ENCODE measurements at regions not wholly inside any gene's neighbourhood (a gene's known extent, or its start where the extent isn't known, plus 50 kb on each side); places are given as distances from the start of the nearest gene placed in this dataset.

- intact Hi-C loops (cut with DNase I): no loop called here
- H3K4me1 ChIP-seq: no peaks in the 10 kb centered on the region
- no peak overlapping the region for H3K4me3 ChIP-seq
- no peak overlapping the region for H3K27ac ChIP-seq
- no peak for TF ChIP-seq POLR2A (IDR thresholded peaks at IDR 0.05)
- TF ChIP-seq CTCF (IDR thresholded peaks at IDR 0.05): no peak
- H3K27me3 ChIP-seq: no peaks in the 10 kb centered on the region
- DNase-seq: no peak
- 67 to 71% methylated on average over 1 of the region's 1 CpG for WGBS, 2 donors
- no peaks in the 10 kb centered on the region for H3K36me3 ChIP-seq
- no peaks in the 10 kb centered on the region for H3K9me3 ChIP-seq
Measured at GRCh38 chr11:24233041-24233440, 263.8 kb upstream of the LUZP2 start.

GRCh38 chr11:24234822-24235508 is 261.9 kb upstream of the LUZP2 start:
- H3K27ac ChIP-seq: no peak overlapping the region
- H3K4me1 ChIP-seq: no peaks in the 10 kb centered on the region
- no peaks in the 10 kb centered on the region for H3K36me3 ChIP-seq
- no peaks in the 10 kb centered on the region for H3K9me3 ChIP-seq
- intact Hi-C loops (cut with DNase I): no loop called here
- WGBS, 2 donors: 54 to 67% methylated on average over 1 to 3 of the region's 4 CpGs
- no peak for DNase-seq
- no peak overlapping the region for H3K4me3 ChIP-seq
- no peak for TF ChIP-seq POLR2A (IDR thresholded peaks at IDR 0.05)
- H3K27me3 ChIP-seq: no peaks in the 10 kb centered on the region

GRCh38 chr11:24238771-24239645 is 257.8 kb upstream of the LUZP2 start:
- Histone ChIP-seq H3K4me3 (no peak overlapping the region), H3K27ac (no peak overlapping the region), H3K27me3 (no peaks in the 10 kb centered on the region), H3K9me3 (no peaks in the 10 kb centered on the region), H3K4me1 (no peaks in the 10 kb centered on the region), H3K36me3 (no peaks in the 10 kb centered on the region)
- 42 to 56% methylated on average over 3 of the region's 3 CpGs for WGBS, 2 donors
- TF ChIP-seq CTCF (IDR thresholded peaks at IDR 0.05) (no peak), POLR2A (IDR thresholded peaks at IDR 0.05) (no peak)
- DNase-seq: no peak
- intact Hi-C loops (cut with DNase I): no loop called here

GRCh38 chr11:24239930-24240329 is 256.9 kb upstream of the LUZP2 start:
- H3K4me1 ChIP-seq: no peaks in the 10 kb centered on the region
- DNase-seq: no peak
- H3K36me3 ChIP-seq: no peaks in the 10 kb centered on the region
- H3K4me3 ChIP-seq: no peak overlapping the region
- intact Hi-C loops (cut with DNase I): no loop called here
- no peak for TF ChIP-seq CTCF (IDR thresholded peaks at IDR 0.05)
- no peak for TF ChIP-seq POLR2A (IDR thresholded peaks at IDR 0.05)
- H3K27ac ChIP-seq: no peak overlapping the region
- H3K27me3 ChIP-seq: no peaks in the 10 kb centered on the region
- no peaks in the 10 kb centered on the region for H3K9me3 ChIP-seq

- intact Hi-C loops (cut with DNase I): no loop called here
- no peak overlapping the region for H3K4me3 ChIP-seq
- DNase-seq: no peak
- TF ChIP-seq POLR2A (IDR thresholded peaks at IDR 0.05) (no peak), CTCF (IDR thresholded peaks at IDR 0.05) (no peak)
- no peaks in the 10 kb centered on the region for H3K27me3 ChIP-seq
- no peaks in the 10 kb centered on the region for H3K36me3 ChIP-seq
- H3K9me3 ChIP-seq: no peaks in the 10 kb centered on the region
- no peak overlapping the region for H3K27ac ChIP-seq
- WGBS, 2 donors: 41 to 54% methylated on average over 1 of the region's 1 CpG
- H3K4me1 ChIP-seq: no peaks in the 10 kb centered on the region
Measured at GRCh38 chr11:24240496-24241175, 256.2 kb upstream of the LUZP2 start.

Measured in esophagus squamous epithelium (tissue), 5 donors.